ENCODE measurements at regions not wholly inside any gene's neighbourhood (a gene's known extent, or its start where the extent isn't known, plus 50 kb on each side); places are given as distances from the start of the nearest gene placed in this dataset.
A peak's percentile ranks its signal among the peaks of the same experiment; 100 is the strongest.

DNA sequence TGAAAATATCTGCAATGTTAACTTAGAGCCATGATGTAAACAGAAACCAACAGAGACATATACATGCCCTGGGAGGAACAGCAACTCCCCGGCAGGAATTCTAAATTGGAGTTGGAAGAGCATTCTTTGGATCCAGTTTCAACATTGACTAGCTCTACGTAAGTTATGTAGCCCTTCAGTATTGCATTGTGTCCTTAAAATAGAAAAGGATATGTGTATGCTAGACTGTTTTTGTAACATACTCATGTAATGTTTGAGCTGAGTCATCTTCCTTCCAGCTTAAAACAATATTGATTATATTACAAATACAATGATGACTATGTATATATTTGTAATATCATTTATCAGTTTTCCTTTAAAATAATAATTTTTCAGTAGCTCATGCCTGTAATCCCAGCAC lies 1422.2 kb upstream of the PCDH20 start:
- intact Hi-C loops (cut with DNase I) = no loop called here
- H3K4me3 ChIP-seq = no peak overlapping the region
- ATAC-seq = no peak
- TF ChIP-seq, protein P1, sequence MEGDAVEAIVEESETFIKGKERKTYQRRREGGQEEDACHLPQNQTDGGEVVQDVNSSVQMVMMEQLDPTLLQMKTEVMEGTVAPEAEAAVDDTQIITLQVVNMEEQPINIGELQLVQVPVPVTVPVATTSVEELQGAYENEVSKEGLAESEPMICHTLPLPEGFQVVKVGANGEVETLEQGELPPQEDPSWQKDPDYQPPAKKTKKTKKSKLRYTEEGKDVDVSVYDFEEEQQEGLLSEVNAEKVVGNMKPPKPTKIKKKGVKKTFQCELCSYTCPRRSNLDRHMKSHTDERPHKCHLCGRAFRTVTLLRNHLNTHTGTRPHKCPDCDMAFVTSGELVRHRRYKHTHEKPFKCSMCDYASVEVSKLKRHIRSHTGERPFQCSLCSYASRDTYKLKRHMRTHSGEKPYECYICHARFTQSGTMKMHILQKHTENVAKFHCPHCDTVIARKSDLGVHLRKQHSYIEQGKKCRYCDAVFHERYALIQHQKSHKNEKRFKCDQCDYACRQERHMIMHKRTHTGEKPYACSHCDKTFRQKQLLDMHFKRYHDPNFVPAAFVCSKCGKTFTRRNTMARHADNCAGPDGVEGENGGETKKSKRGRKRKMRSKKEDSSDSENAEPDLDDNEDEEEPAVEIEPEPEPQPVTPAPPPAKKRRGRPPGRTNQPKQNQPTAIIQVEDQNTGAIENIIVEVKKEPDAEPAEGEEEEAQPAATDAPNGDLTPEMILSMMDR (IDR thresholded peaks at IDR 0.05) = no peak
- no peaks in the 10 kb centered on the region for H3K4me1 ChIP-seq
- H3K27ac ChIP-seq = no peak overlapping the region
- no peaks in the 10 kb centered on the region for H3K9me3 ChIP-seq
- H3K27me3 ChIP-seq = no peaks in the 10 kb centered on the region
- FAIRE-seq = no peak
- no peak for DNase-seq
- H3K36me3 ChIP-seq = no peaks in the 10 kb centered on the region
- 87 to 89% methylated on average over 2 of the region's 2 CpGs for WGBS, 2 donors

DNA sequence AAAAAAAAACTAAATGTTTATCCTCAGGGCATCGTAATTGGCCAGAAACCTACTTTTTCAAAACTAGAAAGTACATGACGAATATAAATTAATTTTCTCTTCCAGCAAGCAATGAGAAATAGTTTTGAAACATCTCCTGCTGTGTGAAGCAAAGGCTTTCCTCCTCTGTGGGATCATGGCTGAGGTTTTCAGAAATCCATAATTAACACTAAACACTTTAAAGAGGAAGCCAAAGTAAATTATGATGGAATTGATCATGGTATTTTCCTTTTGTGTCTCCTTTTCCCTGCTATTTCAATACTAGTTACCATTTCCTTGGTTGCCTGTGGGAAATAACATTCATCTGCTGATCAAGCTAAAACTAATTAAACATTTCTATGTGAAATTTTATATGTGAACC lies 1413.8 kb upstream of the PCDH20 start:
- H3K4me1 ChIP-seq = no peaks in the 10 kb centered on the region
- WGBS, 2 donors = 79 to 92% methylated on average over 2 of the region's 2 CpGs
- no peaks in the 10 kb centered on the region for H3K36me3 ChIP-seq
- H3K27me3 ChIP-seq = no peaks in the 10 kb centered on the region
- H3K9me3 ChIP-seq = no peaks in the 10 kb centered on the region
- H3K4me3 ChIP-seq = no peak overlapping the region
- DNase-seq (no peak), ATAC-seq (no peak), FAIRE-seq (no peak)
- TF ChIP-seq, protein P1 (IDR thresholded peaks at IDR 0.05) = no peak
- intact Hi-C loops (cut with DNase I) = no loop called here
- H3K27ac ChIP-seq = no peak overlapping the region

DNA sequence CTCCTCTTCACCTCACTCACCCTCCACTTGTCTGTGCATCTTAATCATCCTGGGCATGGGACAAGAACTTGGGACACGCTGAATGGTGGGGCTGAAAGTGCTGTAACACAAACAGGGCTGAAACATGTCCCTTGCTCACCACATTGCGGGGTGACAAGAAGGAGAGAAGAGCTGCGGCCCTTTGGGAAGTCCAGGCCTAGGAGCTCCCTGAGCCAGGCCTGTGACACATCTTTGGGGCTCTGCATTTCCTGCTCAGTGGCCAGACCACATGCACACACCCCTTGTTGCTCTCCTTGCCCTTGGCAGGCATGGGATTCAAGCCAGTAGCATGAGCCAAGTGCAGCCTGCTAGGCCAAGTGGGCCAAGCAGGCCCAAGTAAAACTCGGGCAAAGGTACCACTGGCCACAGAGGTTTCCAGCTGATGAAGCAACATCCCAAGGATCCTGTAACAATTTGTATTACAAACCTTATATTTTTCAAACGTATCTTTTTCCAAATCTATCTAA lies 1384.3 kb upstream of the PCDH20 start:
- WGBS, 2 donors = 80 to 84% methylated on average over 5 of the region's 5 CpGs
- TF ChIP-seq, protein P1 (IDR thresholded peaks at IDR 0.05) = no peak
- no peak overlapping the region for H3K4me3 ChIP-seq
- no peaks in the 10 kb centered on the region for H3K36me3 ChIP-seq
- no peaks in the 10 kb centered on the region for H3K4me1 ChIP-seq
- DNase-seq (peak in 2 of 6 donors; percentile 17 to 31), ATAC-seq (peak in 1 of 4 donors; percentile 27), FAIRE-seq (no peak)
- H3K27ac ChIP-seq = no peak overlapping the region
- intact Hi-C loops (cut with DNase I) = no loop called here
- H3K9me3 ChIP-seq = no peaks in the 10 kb centered on the region
- H3K27me3 ChIP-seq = no peaks in the 10 kb centered on the region

DNA sequence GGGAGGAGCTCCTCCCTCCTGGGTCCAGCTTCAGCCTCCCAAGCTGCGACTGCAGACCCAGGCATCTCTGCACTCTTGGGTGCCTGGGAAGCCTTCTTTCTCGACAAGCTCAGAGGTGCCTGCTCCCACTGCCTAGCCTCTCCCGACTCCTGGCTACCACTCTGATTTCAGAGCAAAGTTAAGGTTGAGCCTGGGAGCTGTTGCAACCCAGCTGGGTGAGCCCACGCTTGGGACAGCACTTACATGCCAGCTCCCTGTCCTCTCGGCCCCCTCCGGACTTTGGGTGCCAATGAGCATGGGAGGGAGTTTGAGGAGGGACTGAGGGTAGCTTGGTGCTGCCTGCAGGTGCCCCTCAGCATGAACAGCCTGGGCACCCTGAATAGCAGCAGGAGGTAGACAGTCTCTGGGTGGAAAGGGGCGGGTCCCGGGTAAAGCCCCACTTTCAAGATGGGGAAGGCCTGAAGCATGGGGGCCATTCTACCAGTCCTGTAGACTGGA lies 1383.4 kb upstream of the PCDH20 start:
- ATAC-seq (no peak), DNase-seq (peak in 1 of 6 donors; percentile 31), FAIRE-seq (no peak)
- Histone ChIP-seq H3K9me3 (no peaks in the 10 kb centered on the region), H3K27ac (no peak overlapping the region), H3K36me3 (no peaks in the 10 kb centered on the region), H3K27me3 (no peaks in the 10 kb centered on the region), H3K4me1 (no peaks in the 10 kb centered on the region), H3K4me3 (no peak overlapping the region)
- 81 to 82% methylated on average over 8 of the region's 8 CpGs for WGBS, 2 donors
- intact Hi-C loops (cut with DNase I) = no loop called here
- TF ChIP-seq, protein P1 (IDR thresholded peaks at IDR 0.05) = no peak

DNA sequence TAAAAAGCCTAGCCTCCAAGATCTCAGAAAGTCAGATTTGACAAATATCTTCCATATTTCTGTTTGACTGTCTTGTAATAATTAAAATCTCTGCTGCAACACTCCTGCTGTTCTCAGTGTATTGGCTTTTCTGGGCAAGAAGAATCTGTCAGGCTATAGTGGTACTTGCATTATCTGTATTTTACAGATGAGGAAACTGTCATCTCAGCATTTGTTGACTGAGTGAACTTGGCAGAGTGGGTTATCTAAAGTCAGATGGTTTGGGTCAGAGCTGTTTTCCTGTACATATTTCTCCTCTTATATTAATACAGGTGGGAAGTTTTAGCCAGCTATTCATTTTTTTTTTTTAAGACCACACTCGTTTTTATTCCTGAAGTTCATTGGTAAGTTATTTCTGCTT lies 1378.2 kb upstream of the PCDH20 start:
- Histone ChIP-seq H3K36me3 (no peaks in the 10 kb centered on the region), H3K27ac (no peak overlapping the region), H3K27me3 (no peaks in the 10 kb centered on the region), H3K4me1 (no peaks in the 10 kb centered on the region), H3K9me3 (no peaks in the 10 kb centered on the region), H3K4me3 (no peak overlapping the region)
- no peak for ATAC-seq
- 39 to 48% methylated on average over 1 of the region's 1 CpG for WGBS, 2 donors
- no peak for FAIRE-seq
- intact Hi-C loops (cut with DNase I) = no loop called here
- no peak for DNase-seq
- TF ChIP-seq, protein P1 (IDR thresholded peaks at IDR 0.05) = no peak

Data from pancreas (tissue), 10 donors.